Neural progenitor cell (in vitro differentiated cells): ENCODE measurements at regions not wholly inside any gene's neighbourhood (a gene's known extent, or its start where the extent isn't known, plus 50 kb on each side); places are given as distances from the start of the nearest gene placed in this dataset.

Experiments used
- DNase-seq: peaks from one replicate; pipeline ENCODE4 v3.0.0-alpha.2; 2016; ENCODE audit warnings: low spot score
- H2AFZ ChIP-seq: fragments of 200-600 bp; sonication (generic); replicated peaks from 2 replicates; pipeline ENCODE4 v1.6.1; 2016; ENCODE audit warnings: antibody characterized with exemption
- H3F3A ChIP-seq: fragments of 200-600 bp; sonication (generic); 2 replicates; pipeline ENCODE4 v1.6.1; 2016; ENCODE audit warnings: antibody characterized with exemption, low read depth
- H3K27ac ChIP-seq: fragments of 200-600 bp; sonication (generic); 2 replicates; pipeline ENCODE4 v1.5.1; 2016; ENCODE audit warnings: mild to moderate bottlenecking
- H3K27me3 ChIP-seq: fragments of 200-600 bp; sonication (generic); 2 replicates; pipeline ENCODE4 v1.6.1; 2016; ENCODE audit warnings: mild to moderate bottlenecking, moderate library complexity
- H3K36me3 ChIP-seq: fragments of 200-600 bp; sonication (generic); 2 replicates; pipeline ENCODE4 v1.5.1; 2016
- H3K4me1 ChIP-seq: fragments of 200-600 bp; sonication (generic); 2 replicates; pipeline ENCODE4 v1.6.1; 2016; ENCODE audit warnings: mixed run types
- H3K4me2 ChIP-seq: fragments of 200-600 bp; sonication (generic); 2 replicates; pipeline ENCODE4 v1.6.1; 2016
- H3K4me3 ChIP-seq: fragments of 200-600 bp; sonication (generic); 2 replicates; pipeline ENCODE4 v1.5.1; 2016
- H3K79me2 ChIP-seq: fragments of 200-600 bp; sonication (generic); 2 replicates; pipeline ENCODE4 v1.6.1; 2016; ENCODE audit warnings: low read depth
- H3K9ac ChIP-seq: fragments of 200-600 bp; sonication (generic); 2 replicates; pipeline ENCODE4 v1.6.1; 2016
- H3K9me3 ChIP-seq: fragments of 200-600 bp; sonication (generic); 2 replicates; pipeline ENCODE4 v1.5.1; 2016; ENCODE audit warnings: low read depth
- H4K20me1 ChIP-seq: fragments of 200-600 bp; sonication (generic); 2 replicates; pipeline ENCODE4 v1.6.1; 2016; ENCODE audit warnings: low read depth
- H3K27ac Mint-ChIP-seq: 3 replicates; pipeline ENCODE4 v1.8.0; 2021; ENCODE audit warnings: mixed read lengths
- H3K27me3 Mint-ChIP-seq: 2 replicates; pipeline ENCODE4 v1.8.0; 2022; ENCODE audit warnings: low read depth, mild to moderate bottlenecking, inconsistent platforms, moderate library complexity, mixed read lengths; ENCODE audit not compliant: insufficient read depth
- H3K36me3 Mint-ChIP-seq: 3 replicates; pipeline ENCODE4 v1.8.0; 2021; ENCODE audit warnings: mixed read lengths
- H3K4me1 Mint-ChIP-seq: 3 replicates; pipeline ENCODE4 v1.8.0; 2021; ENCODE audit warnings: mixed read lengths
- H3K4me3 Mint-ChIP-seq: 3 replicates; pipeline ENCODE4 v1.8.0; 2021; ENCODE audit warnings: mild to moderate bottlenecking, moderate library complexity, mixed read lengths
- H3K9me3 Mint-ChIP-seq: 3 replicates; pipeline ENCODE4 v1.8.0; 2020; ENCODE audit warnings: mixed read lengths
- EZH2 ChIP-seq: fragments of 200-600 bp; sonication (generic); IDR thresholded peaks from 2 replicates; pipeline ENCODE4 v1.6.1; 2017; ENCODE audit warnings: antibody characterized with exemption, mild to moderate bottlenecking, moderate library complexity
- EZH2phosphoT487 ChIP-seq: fragments of 200-600 bp; sonication (generic); IDR thresholded peaks from 2 replicates; pipeline ENCODE4 v1.6.1; 2017; ENCODE audit warnings: antibody characterized with exemption
- TF ChIP-seq, protein P1 (sequence below): fragments of 200-600 bp; sonication (generic); IDR thresholded peaks from 2 replicates; pipeline ENCODE4 v1.5.1; 2017; ENCODE audit warnings: antibody characterized with exemption, mild to moderate bottlenecking

GRCh38 chr5:35545190-35545589 is 72.5 kb upstream of the SPEF2 start:
- TF ChIP-seq, protein P1, sequence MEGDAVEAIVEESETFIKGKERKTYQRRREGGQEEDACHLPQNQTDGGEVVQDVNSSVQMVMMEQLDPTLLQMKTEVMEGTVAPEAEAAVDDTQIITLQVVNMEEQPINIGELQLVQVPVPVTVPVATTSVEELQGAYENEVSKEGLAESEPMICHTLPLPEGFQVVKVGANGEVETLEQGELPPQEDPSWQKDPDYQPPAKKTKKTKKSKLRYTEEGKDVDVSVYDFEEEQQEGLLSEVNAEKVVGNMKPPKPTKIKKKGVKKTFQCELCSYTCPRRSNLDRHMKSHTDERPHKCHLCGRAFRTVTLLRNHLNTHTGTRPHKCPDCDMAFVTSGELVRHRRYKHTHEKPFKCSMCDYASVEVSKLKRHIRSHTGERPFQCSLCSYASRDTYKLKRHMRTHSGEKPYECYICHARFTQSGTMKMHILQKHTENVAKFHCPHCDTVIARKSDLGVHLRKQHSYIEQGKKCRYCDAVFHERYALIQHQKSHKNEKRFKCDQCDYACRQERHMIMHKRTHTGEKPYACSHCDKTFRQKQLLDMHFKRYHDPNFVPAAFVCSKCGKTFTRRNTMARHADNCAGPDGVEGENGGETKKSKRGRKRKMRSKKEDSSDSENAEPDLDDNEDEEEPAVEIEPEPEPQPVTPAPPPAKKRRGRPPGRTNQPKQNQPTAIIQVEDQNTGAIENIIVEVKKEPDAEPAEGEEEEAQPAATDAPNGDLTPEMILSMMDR = no peak
- no peak for TF ChIP-seq EZH2
- no peak for TF ChIP-seq EZH2phosphoT487
- Mint-ChIP-seq H3K4me1 (no peaks in the 10 kb centered on the region), H3K4me3 (no peak overlapping the region), H3K36me3 (no peaks in the 10 kb centered on the region), H3K27ac (no peak overlapping the region), H3K9me3 (peaks cover 2% of the 10 kb centered on the region), H3K27me3 (no peaks in the 10 kb centered on the region)
- H3F3A ChIP-seq = no peaks in the 10 kb centered on the region
- H3K36me3 ChIP-seq = no peaks in the 10 kb centered on the region
- H4K20me1 ChIP-seq = no peaks in the 10 kb centered on the region
- H3K4me2 ChIP-seq = no peak overlapping the region
- H3K27me3 ChIP-seq = no peaks in the 10 kb centered on the region
- H3K4me3 ChIP-seq = no peak overlapping the region
- no peaks in the 10 kb centered on the region for H3K4me1 ChIP-seq
- H3K9ac ChIP-seq = no peak overlapping the region
- H3K27ac ChIP-seq = no peak overlapping the region
- H3K9me3 ChIP-seq = no peaks in the 10 kb centered on the region
- no peak overlapping the region for H2AFZ ChIP-seq
- no peaks in the 10 kb centered on the region for H3K79me2 ChIP-seq
- no peak for DNase-seq

DNA sequence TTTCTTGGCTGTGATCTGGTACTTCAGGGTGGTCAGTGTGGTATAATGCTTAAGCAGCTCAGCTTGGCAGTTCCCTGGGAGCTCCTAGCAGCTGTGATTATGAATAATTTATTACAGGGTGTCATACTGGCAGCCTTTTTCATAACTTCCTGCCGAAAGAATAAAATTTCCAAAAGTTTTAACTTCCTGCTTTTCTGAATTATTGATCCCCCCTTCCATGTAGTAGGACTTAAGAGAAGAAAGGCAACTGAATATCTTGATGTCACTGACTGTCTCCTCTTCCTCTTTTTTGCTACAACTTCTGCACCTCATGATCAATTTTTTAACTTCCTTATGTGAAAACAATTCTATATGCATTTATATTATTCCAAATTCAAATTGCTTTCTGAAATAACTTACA is 74.3 kb upstream of the SPEF2 start:
- Mint-ChIP-seq H3K36me3 (no peaks in the 10 kb centered on the region), H3K27ac (no peak overlapping the region), H3K4me3 (no peak overlapping the region), H3K4me1 (no peaks in the 10 kb centered on the region), H3K9me3 (peaks cover 2% of the 10 kb centered on the region), H3K27me3 (no peaks in the 10 kb centered on the region)
- Histone ChIP-seq H3K9ac (no peak overlapping the region), H2AFZ (no peak overlapping the region), H3K4me3 (no peak overlapping the region), H3K4me2 (no peak overlapping the region), H3K27ac (no peak overlapping the region), H3K36me3 (no peaks in the 10 kb centered on the region), H3K79me2 (no peaks in the 10 kb centered on the region), H3K4me1 (no peaks in the 10 kb centered on the region), H3F3A (no peaks in the 10 kb centered on the region), H4K20me1 (no peaks in the 10 kb centered on the region), H3K27me3 (no peaks in the 10 kb centered on the region), H3K9me3 (no peaks in the 10 kb centered on the region)
- no peak for DNase-seq
- no peak for TF ChIP-seq EZH2phosphoT487
- no peak for TF ChIP-seq EZH2

- TF ChIP-seq, protein P1 = no peak
- TF ChIP-seq EZH2 = no peak
- TF ChIP-seq EZH2phosphoT487 = no peak
- no peak for DNase-seq
Observed at GRCh38 chr5:35540002-35540401, 77.7 kb upstream of the SPEF2 start.

DNA sequence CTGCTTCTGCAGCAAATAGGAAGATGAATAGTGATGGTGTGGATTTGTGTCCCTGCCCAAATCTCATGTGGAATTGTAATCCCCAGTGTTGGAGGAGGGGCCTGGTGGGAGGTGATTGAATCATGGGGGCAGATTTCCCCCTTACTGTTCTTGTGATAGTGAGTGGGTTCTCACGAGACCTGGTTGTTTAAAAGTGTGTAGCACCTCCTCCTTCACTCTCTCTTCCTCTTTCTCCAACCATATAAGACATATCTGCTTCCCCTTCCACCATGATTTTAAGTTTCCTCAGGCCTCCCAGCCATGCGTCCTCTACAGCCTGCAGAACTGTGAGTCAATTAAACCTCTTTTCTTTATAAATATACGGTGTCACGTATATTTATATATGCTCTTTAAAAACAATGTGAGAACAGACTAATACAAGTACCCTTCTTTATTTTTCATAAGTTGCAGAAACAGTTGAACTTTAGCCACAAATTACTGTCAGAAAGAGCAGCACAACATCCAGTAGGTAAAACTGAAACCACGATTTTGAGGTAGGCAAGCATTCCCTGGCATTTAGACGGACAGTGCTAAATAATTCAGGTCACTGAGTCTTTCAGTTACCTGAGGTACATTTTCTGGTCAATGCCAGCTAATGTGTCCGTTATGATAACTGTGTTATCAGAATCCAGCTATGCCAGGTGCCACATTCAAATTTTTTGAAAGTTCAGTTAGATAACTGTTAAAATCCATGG is 79.3 kb upstream of the SPEF2 start:
- no peak overlapping the region for H3K9ac ChIP-seq
- no peak overlapping the region for H3K4me2 ChIP-seq
- no peaks in the 10 kb centered on the region for H3K27me3 ChIP-seq
- H3K4me3 ChIP-seq = no peak overlapping the region
- Mint-ChIP-seq H3K9me3 (peaks cover 2% of the 10 kb centered on the region), H3K27me3 (no peaks in the 10 kb centered on the region), H3K4me1 (no peaks in the 10 kb centered on the region), H3K27ac (no peak overlapping the region), H3K36me3 (no peaks in the 10 kb centered on the region), H3K4me3 (no peak overlapping the region)
- no peak for DNase-seq
- TF ChIP-seq EZH2phosphoT487 (no peak), EZH2 (no peak)
- TF ChIP-seq, protein P1 = no peak
- H3K79me2 ChIP-seq = no peaks in the 10 kb centered on the region
- H3K9me3 ChIP-seq = no peaks in the 10 kb centered on the region
- H2AFZ ChIP-seq = no peak overlapping the region
- no peaks in the 10 kb centered on the region for H3K4me1 ChIP-seq
- H3K36me3 ChIP-seq = no peaks in the 10 kb centered on the region
- no peaks in the 10 kb centered on the region for H3F3A ChIP-seq
- no peaks in the 10 kb centered on the region for H4K20me1 ChIP-seq
- H3K27ac ChIP-seq = no peak overlapping the region

More at GRCh38 chr5:35540002-35540401, 77.7 kb upstream of the SPEF2 start:
- Histone ChIP-seq H2AFZ (no peak overlapping the region), H3K79me2 (no peaks in the 10 kb centered on the region), H3K9me3 (no peaks in the 10 kb centered on the region), H3K4me2 (no peak overlapping the region), H3K36me3 (no peaks in the 10 kb centered on the region), H3K4me1 (no peaks in the 10 kb centered on the region), H3K9ac (no peak overlapping the region), H3K4me3 (no peak overlapping the region), H3F3A (no peaks in the 10 kb centered on the region), H3K27ac (no peak overlapping the region), H3K27me3 (no peaks in the 10 kb centered on the region), H4K20me1 (no peaks in the 10 kb centered on the region)
- Mint-ChIP-seq H3K27ac (no peak overlapping the region), H3K4me3 (no peak overlapping the region), H3K4me1 (no peaks in the 10 kb centered on the region), H3K9me3 (peaks cover 2% of the 10 kb centered on the region), H3K27me3 (no peaks in the 10 kb centered on the region), H3K36me3 (no peaks in the 10 kb centered on the region)
